Neural progenitor cell (in vitro differentiated cells): ENCODE measurements at regions not wholly inside any gene's neighbourhood (a gene's known extent, or its start where the extent isn't known, plus 50 kb on each side); places are given as distances from the start of the nearest gene placed in this dataset.

Experiments
- DNase-seq: peaks from one replicate; pipeline ENCODE4 v3.0.0-alpha.2; 2016; ENCODE audit warnings: low spot score
- H2AFZ ChIP-seq: fragments of 200-600 bp; sonication (generic); replicated peaks from 2 replicates; pipeline ENCODE4 v1.6.1; 2016; ENCODE audit warnings: antibody characterized with exemption
- H3F3A ChIP-seq: fragments of 200-600 bp; sonication (generic); 2 replicates; pipeline ENCODE4 v1.6.1; 2016; ENCODE audit warnings: antibody characterized with exemption, low read depth
- H3K27ac ChIP-seq: fragments of 200-600 bp; sonication (generic); 2 replicates; pipeline ENCODE4 v1.5.1; 2016; ENCODE audit warnings: mild to moderate bottlenecking
- H3K27me3 ChIP-seq: fragments of 200-600 bp; sonication (generic); 2 replicates; pipeline ENCODE4 v1.6.1; 2016; ENCODE audit warnings: mild to moderate bottlenecking, moderate library complexity
- H3K36me3 ChIP-seq: fragments of 200-600 bp; sonication (generic); 2 replicates; pipeline ENCODE4 v1.5.1; 2016
- H3K4me1 ChIP-seq: fragments of 200-600 bp; sonication (generic); 2 replicates; pipeline ENCODE4 v1.6.1; 2016; ENCODE audit warnings: mixed run types
- H3K4me2 ChIP-seq: fragments of 200-600 bp; sonication (generic); 2 replicates; pipeline ENCODE4 v1.6.1; 2016
- H3K4me3 ChIP-seq: fragments of 200-600 bp; sonication (generic); 2 replicates; pipeline ENCODE4 v1.5.1; 2016
- H3K79me2 ChIP-seq: fragments of 200-600 bp; sonication (generic); 2 replicates; pipeline ENCODE4 v1.6.1; 2016; ENCODE audit warnings: low read depth
- H3K9ac ChIP-seq: fragments of 200-600 bp; sonication (generic); 2 replicates; pipeline ENCODE4 v1.6.1; 2016
- H3K9me3 ChIP-seq: fragments of 200-600 bp; sonication (generic); 2 replicates; pipeline ENCODE4 v1.5.1; 2016; ENCODE audit warnings: low read depth
- H4K20me1 ChIP-seq: fragments of 200-600 bp; sonication (generic); 2 replicates; pipeline ENCODE4 v1.6.1; 2016; ENCODE audit warnings: low read depth
- H3K27ac Mint-ChIP-seq: 3 replicates; pipeline ENCODE4 v1.8.0; 2021; ENCODE audit warnings: mixed read lengths
- H3K27me3 Mint-ChIP-seq: 2 replicates; pipeline ENCODE4 v1.8.0; 2022; ENCODE audit warnings: low read depth, mild to moderate bottlenecking, inconsistent platforms, moderate library complexity, mixed read lengths; ENCODE audit not compliant: insufficient read depth
- H3K36me3 Mint-ChIP-seq: 3 replicates; pipeline ENCODE4 v1.8.0; 2021; ENCODE audit warnings: mixed read lengths
- H3K4me1 Mint-ChIP-seq: 3 replicates; pipeline ENCODE4 v1.8.0; 2021; ENCODE audit warnings: mixed read lengths
- H3K4me3 Mint-ChIP-seq: 3 replicates; pipeline ENCODE4 v1.8.0; 2021; ENCODE audit warnings: mild to moderate bottlenecking, moderate library complexity, mixed read lengths
- H3K9me3 Mint-ChIP-seq: 3 replicates; pipeline ENCODE4 v1.8.0; 2020; ENCODE audit warnings: mixed read lengths
- CTCF ChIP-seq: fragments of 200-600 bp; sonication (generic); IDR thresholded peaks from 2 replicates; pipeline ENCODE4 v1.5.1; 2017; ENCODE audit warnings: antibody characterized with exemption, mild to moderate bottlenecking
- EZH2 ChIP-seq: fragments of 200-600 bp; sonication (generic); IDR thresholded peaks from 2 replicates; pipeline ENCODE4 v1.6.1; 2017; ENCODE audit warnings: antibody characterized with exemption, mild to moderate bottlenecking, moderate library complexity
- EZH2phosphoT487 ChIP-seq: fragments of 200-600 bp; sonication (generic); IDR thresholded peaks from 2 replicates; pipeline ENCODE4 v1.6.1; 2017; ENCODE audit warnings: antibody characterized with exemption

DNA sequence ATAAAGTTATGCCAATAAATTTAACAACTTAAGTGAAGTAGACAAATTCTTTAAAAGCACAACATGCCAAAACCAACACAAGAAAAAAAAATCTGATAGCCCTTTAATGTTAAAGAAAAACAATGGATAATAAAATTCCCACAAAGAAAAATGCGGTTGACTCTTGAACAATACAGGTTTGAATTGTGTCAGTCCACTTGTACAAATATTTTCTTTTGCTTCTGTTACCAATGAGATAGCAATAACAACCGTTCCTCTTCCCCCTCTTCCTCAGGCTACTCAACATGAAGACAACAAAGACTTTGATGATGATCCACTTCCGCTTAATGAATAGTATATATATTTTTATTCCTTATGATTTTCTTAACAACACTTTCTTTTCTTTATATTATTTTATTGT lies 283.9 kb upstream of the MAN1A1 start:
- H2AFZ ChIP-seq = no peak overlapping the region
- no peaks in the 10 kb centered on the region for H3K79me2 ChIP-seq
- no peak overlapping the region for H3K4me3 Mint-ChIP-seq
- H3K27ac ChIP-seq = no peak overlapping the region
- H3K9me3 Mint-ChIP-seq = no peaks in the 10 kb centered on the region
- no peak for DNase-seq
- no peaks in the 10 kb centered on the region for H3F3A ChIP-seq
- no peak overlapping the region for H3K4me3 ChIP-seq
- H4K20me1 ChIP-seq = no peaks in the 10 kb centered on the region
- H3K27me3 ChIP-seq = no peaks in the 10 kb centered on the region
- H3K36me3 Mint-ChIP-seq = no peaks in the 10 kb centered on the region
- no peaks in the 10 kb centered on the region for H3K9me3 ChIP-seq
- H3K27ac Mint-ChIP-seq = no peak overlapping the region
- no peaks in the 10 kb centered on the region for H3K36me3 ChIP-seq
- H3K4me2 ChIP-seq = no peak overlapping the region
- H3K4me1 Mint-ChIP-seq = no peaks in the 10 kb centered on the region
- no peaks in the 10 kb centered on the region for H3K27me3 Mint-ChIP-seq
- H3K4me1 ChIP-seq = no peaks in the 10 kb centered on the region
- no peak overlapping the region for H3K9ac ChIP-seq
- no peak for TF ChIP-seq EZH2
- no peak for TF ChIP-seq EZH2phosphoT487
- TF ChIP-seq CTCF = no peak

- Mint-ChIP-seq H3K4me1 (no peaks in the 10 kb centered on the region), H3K9me3 (no peaks in the 10 kb centered on the region), H3K4me3 (no peak overlapping the region), H3K27ac (no peak overlapping the region), H3K36me3 (no peaks in the 10 kb centered on the region), H3K27me3 (no peaks in the 10 kb centered on the region)
- no peak for DNase-seq
- Histone ChIP-seq H3K4me3 (no peak overlapping the region), H4K20me1 (no peaks in the 10 kb centered on the region), H3K9me3 (no peaks in the 10 kb centered on the region), H3K79me2 (no peaks in the 10 kb centered on the region), H3K36me3 (no peaks in the 10 kb centered on the region), H3K4me2 (no peak overlapping the region), H3K27ac (no peak overlapping the region), H3F3A (no peaks in the 10 kb centered on the region), H3K27me3 (no peaks in the 10 kb centered on the region), H3K4me1 (peaks cover 3% of the 10 kb centered on the region), H3K9ac (no peak overlapping the region), H2AFZ (no peak overlapping the region)
- TF ChIP-seq EZH2phosphoT487 (no peak), CTCF (no peak), EZH2 (no peak)
Measured at GRCh38 chr6:119630561-119631192, 281.1 kb upstream of the MAN1A1 start.

DNA sequence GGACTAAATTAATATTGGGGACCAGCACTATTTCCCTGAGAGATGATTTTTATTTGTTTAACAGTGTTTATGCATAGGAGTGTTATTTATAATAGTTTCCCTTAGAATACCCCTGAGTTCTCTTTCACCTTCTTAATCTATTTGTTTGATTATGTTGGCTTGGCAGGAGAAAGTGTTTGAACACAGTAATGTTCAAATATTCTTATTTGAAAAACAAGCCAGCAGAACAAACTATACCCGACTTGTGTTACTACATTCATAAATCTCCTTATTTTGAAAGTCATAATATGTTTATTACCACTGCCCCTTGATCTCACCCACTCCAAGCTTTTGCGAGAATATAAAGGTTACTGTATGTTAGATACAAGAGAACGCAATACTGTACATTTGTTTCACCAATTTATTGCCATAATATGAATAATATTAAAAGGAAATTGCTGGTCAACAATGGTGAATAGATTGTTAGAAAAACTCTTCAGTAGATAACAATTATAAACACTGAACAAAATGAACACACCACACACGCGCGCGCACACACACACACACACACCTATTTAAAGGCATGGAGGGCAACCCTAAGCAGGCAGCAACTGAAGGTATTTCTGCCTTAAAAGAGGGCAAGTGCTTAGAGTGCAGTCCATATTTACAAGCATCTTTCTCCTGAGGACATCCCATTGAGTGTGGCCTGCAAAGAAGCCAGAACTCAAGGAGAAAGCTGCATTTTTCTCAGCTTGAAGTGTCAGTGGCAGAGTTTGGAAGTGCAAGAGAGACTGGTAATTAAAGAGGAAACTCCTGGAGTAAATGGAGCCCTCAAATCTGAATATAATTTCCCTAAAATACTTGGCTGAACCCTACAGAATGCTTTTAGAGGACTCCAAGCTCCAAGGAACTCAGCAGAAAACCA lies 279.4 kb upstream of the MAN1A1 start:
- H3K9me3 Mint-ChIP-seq = no peaks in the 10 kb centered on the region
- H3K4me2 ChIP-seq = no peak overlapping the region
- peaks cover under 1% of the 10 kb centered on the region for H3K4me1 Mint-ChIP-seq
- TF ChIP-seq CTCF (no peak), EZH2phosphoT487 (no peak), EZH2 (no peak)
- no peaks in the 10 kb centered on the region for H3F3A ChIP-seq
- H3K36me3 Mint-ChIP-seq = no peaks in the 10 kb centered on the region
- no peaks in the 10 kb centered on the region for H3K79me2 ChIP-seq
- H3K27ac ChIP-seq = no peak overlapping the region
- no peaks in the 10 kb centered on the region for H4K20me1 ChIP-seq
- H3K27me3 Mint-ChIP-seq = no peaks in the 10 kb centered on the region
- H3K4me3 ChIP-seq = no peak overlapping the region
- no peaks in the 10 kb centered on the region for H3K36me3 ChIP-seq
- no peak for DNase-seq
- H3K9ac ChIP-seq = no peak overlapping the region
- no peak overlapping the region for H3K4me3 Mint-ChIP-seq
- H3K27me3 ChIP-seq = no peaks in the 10 kb centered on the region
- no peaks in the 10 kb centered on the region for H3K9me3 ChIP-seq
- H2AFZ ChIP-seq = no peak overlapping the region
- peaks cover 6% of the 10 kb centered on the region for H3K4me1 ChIP-seq
- H3K27ac Mint-ChIP-seq = no peak overlapping the region
